Activated naive CD4-positive, alpha-beta T cell treated with anti-CD3 and anti-CD28 coated beads, Interleukin-2, amount 10 ng/mL, durations not matched to agents 7 days and 5 days (primary cell): ENCODE measurements at regions not wholly inside any gene's neighbourhood (a gene's known extent, or its start where the extent isn't known, plus 50 kb on each side); places are given as distances from the start of the nearest gene placed in this dataset.

Experiments used
- CTCF ChIA-PET: fragments of 350-600 bp; sonication (Branson Sonifier 250); formaldehyde crosslinking; loops from one replicate; lab custom pipeline; 2021; ENCODE audit warnings: antibody characterized with exemption; lab: Charles Lee
- DNase-seq: peaks from one replicate; pipeline ENCODE4 v3.0.0-alpha.2; 2020
- H3K27ac Mint-ChIP-seq: one replicate; pipeline ENCODE4 v1.8.0; 2021; ENCODE audit warnings: mild to moderate bottlenecking, moderate library complexity, mixed read lengths
- H3K27me3 Mint-ChIP-seq: one replicate; pipeline ENCODE4 v1.8.0; 2021; ENCODE audit warnings: mild to moderate bottlenecking, mixed read lengths
- H3K36me3 Mint-ChIP-seq: one replicate; pipeline ENCODE4 v1.8.0; 2021; ENCODE audit warnings: mixed read lengths
- H3K4me1 Mint-ChIP-seq: one replicate; pipeline ENCODE4 v1.8.0; 2021; ENCODE audit warnings: mixed read lengths
- H3K4me3 Mint-ChIP-seq: one replicate; pipeline ENCODE4 v1.8.0; 2021; ENCODE audit warnings: mild to moderate bottlenecking, moderate library complexity, mixed read lengths
- H3K9me3 Mint-ChIP-seq: one replicate; pipeline ENCODE4 v1.8.0; 2021; ENCODE audit warnings: mixed read lengths

DNA sequence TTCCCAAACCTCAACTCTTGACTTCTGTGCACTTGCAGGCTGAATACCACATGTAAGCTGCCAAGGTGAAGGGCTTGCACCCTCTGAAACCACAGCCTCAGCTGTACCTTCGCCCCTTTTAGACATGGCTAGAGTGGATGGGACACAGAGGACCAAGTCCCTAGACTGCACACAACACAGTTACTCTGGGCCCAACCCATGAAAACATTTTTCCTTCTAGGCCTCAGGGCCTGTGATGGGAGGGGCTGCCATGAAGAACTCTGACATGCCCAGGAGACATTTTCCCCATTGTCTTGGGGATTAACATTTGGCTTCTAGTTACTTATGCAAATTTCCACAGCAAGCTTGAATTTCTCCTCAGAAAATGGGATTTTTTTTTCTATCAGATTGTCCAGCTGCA lies 331.0 kb upstream of the RGMB start:
- Mint-ChIP-seq H3K36me3 (no peaks in the 10 kb centered on the region), H3K27me3 (no peaks in the 10 kb centered on the region), H3K9me3 (peaks cover 15% of the 10 kb centered on the region), H3K4me3 (no peak overlapping the region), H3K27ac (no peak overlapping the region), H3K4me1 (no peaks in the 10 kb centered on the region)
- no peak for DNase-seq
- CTCF ChIA-PET = no interaction called here

DNA sequence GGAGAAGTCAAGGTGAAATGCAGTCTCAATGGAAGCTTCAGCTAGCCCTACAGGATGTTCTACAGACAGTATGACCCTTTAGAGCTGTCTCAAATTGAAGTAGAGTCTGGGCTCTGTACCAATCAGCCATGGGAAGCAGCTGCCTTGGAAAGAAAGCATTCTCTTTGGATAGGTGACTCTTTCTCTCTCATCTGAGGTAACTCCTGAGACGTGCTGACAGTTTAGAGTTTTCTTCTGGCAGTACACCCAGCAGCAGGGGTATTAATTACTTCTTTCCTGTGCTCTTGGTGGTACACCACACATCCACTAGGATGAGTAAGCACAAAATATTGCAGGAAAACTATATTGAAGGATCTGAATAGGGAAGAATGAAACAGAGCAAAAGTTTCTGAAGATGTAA lies 329.6 kb upstream of the RGMB start:
- DNase-seq = no peak
- no peak overlapping the region for H3K27ac Mint-ChIP-seq
- H3K4me1 Mint-ChIP-seq = no peaks in the 10 kb centered on the region
- CTCF ChIA-PET = no interaction called here
- H3K9me3 Mint-ChIP-seq = peaks cover 15% of the 10 kb centered on the region
- H3K27me3 Mint-ChIP-seq = no peaks in the 10 kb centered on the region
- no peaks in the 10 kb centered on the region for H3K36me3 Mint-ChIP-seq
- H3K4me3 Mint-ChIP-seq = no peak overlapping the region

DNA sequence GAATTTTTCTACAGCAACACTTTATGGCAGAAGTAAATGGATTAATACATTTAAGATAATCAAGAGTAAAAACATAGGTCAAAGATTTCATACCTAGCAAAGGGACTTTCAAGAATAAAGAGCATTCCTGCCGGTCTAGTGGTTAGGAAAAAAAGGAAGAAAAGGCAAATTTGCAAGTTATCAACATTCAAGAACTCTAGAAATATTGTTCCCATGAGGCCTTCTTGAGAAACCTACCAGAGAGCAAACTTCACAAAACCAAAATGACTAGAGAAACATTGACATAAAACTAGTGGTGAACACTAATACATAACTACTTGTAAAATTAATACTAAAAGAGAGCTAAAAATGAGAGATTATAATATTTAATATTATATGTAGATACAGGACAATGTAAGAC lies 320.2 kb upstream of the RGMB start:
- no peak overlapping the region for H3K4me3 Mint-ChIP-seq
- no peaks in the 10 kb centered on the region for H3K9me3 Mint-ChIP-seq
- no peak for DNase-seq
- no peak overlapping the region for H3K27ac Mint-ChIP-seq
- no peaks in the 10 kb centered on the region for H3K27me3 Mint-ChIP-seq
- H3K36me3 Mint-ChIP-seq = no peaks in the 10 kb centered on the region
- no peaks in the 10 kb centered on the region for H3K4me1 Mint-ChIP-seq
- CTCF ChIA-PET = interaction anchor here (1.5 kb wide), 1 partner anchor 315 kb away, joined by 3 read pairs; no protein-coding TSS in a partner anchor

DNA sequence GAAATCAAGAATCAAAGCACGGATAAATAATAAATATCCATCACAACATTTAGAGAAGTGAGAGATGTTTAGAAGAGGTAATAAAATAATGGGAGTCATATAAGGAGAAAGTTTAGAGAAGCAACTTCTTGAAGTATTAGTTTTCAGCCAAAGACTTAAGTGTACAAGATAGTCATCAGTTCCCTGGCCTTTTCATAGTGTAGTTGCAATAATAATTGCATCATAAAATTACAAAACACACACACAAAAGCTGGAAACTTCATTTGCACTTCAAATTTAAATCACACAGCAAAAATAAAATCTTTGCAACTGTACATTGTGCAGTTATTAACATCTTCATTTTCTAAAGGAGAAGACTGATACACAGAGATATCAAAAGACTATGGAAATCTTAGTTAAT lies 319.1 kb upstream of the RGMB start:
- DNase-seq = no peak
- Mint-ChIP-seq H3K27ac (no peak overlapping the region), H3K4me3 (no peak overlapping the region), H3K4me1 (no peaks in the 10 kb centered on the region), H3K27me3 (no peaks in the 10 kb centered on the region), H3K36me3 (no peaks in the 10 kb centered on the region), H3K9me3 (no peaks in the 10 kb centered on the region)
- CTCF ChIA-PET = interaction anchor here (1.5 kb wide), 1 partner anchor 314 kb away, joined by 3 read pairs; no protein-coding TSS in a partner anchor

DNA sequence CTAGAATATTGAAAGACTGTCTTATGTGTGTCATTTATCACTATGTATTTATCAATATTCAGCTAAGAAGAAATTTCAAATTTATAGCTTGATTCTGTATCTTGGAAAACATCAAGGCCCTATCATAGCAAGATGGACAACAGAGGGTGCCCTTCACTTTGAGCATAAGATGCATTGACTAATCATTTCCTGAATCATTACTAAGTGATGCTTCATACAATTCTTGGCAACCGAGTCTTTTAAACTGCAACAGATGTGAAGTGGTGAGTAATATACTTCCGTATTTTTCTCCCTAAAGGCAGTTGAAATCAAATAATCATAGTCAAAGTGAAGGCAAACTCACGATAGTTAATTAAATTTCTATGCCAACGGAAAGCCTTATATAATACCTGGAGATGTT lies 318.6 kb upstream of the RGMB start:
- H3K27ac Mint-ChIP-seq = no peak overlapping the region
- no peaks in the 10 kb centered on the region for H3K4me1 Mint-ChIP-seq
- H3K27me3 Mint-ChIP-seq = no peaks in the 10 kb centered on the region
- no peaks in the 10 kb centered on the region for H3K9me3 Mint-ChIP-seq
- CTCF ChIA-PET = no interaction called here
- no peak for DNase-seq
- H3K36me3 Mint-ChIP-seq = no peaks in the 10 kb centered on the region
- H3K4me3 Mint-ChIP-seq = no peak overlapping the region

DNA sequence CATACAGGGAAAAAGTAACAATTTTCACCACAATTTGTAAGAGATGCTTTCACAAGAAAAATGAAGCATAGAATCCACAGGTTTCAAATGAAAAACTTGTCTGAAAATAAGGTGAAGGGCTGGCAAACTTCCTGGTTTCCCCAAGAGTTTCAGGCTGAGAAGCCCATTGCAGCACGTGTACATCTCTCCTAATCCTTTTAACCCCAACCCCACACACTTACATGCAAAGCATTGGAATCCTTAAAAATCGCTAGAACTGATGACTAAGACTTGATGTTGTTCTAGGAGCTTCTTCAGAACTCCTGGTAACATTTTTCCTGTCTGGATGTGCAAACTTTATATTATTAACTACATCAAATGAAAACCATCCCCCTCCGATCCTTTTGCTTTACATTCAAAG lies 317.8 kb upstream of the RGMB start:
- Mint-ChIP-seq H3K27me3 (no peaks in the 10 kb centered on the region), H3K4me1 (no peaks in the 10 kb centered on the region), H3K9me3 (no peaks in the 10 kb centered on the region), H3K27ac (no peak overlapping the region), H3K4me3 (no peak overlapping the region), H3K36me3 (no peaks in the 10 kb centered on the region)
- CTCF ChIA-PET = no interaction called here
- no peak for DNase-seq

DNA sequence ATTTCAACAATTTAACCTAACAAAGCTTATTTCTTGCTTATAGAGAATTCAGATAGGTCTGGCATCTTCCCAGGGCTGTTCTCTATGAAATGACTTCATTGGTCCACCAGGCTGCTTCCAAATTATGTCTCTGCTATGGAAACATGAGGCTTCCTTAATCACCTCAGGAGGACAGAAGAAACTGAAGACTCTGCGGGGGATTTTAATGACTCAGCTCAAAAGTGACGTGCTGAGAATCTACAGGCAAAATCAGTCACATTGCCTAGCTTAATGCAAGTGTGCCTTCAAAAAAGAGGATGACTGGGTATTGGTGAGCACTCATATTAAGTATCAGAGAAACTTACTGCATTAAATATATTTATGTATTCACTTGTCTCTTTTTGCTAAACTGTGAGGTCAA lies 315.5 kb upstream of the RGMB start:
- no peak overlapping the region for H3K27ac Mint-ChIP-seq
- H3K9me3 Mint-ChIP-seq = no peaks in the 10 kb centered on the region
- H3K36me3 Mint-ChIP-seq = no peaks in the 10 kb centered on the region
- DNase-seq = no peak
- H3K27me3 Mint-ChIP-seq = no peaks in the 10 kb centered on the region
- CTCF ChIA-PET = no interaction called here
- no peaks in the 10 kb centered on the region for H3K4me1 Mint-ChIP-seq
- no peak overlapping the region for H3K4me3 Mint-ChIP-seq

DNA sequence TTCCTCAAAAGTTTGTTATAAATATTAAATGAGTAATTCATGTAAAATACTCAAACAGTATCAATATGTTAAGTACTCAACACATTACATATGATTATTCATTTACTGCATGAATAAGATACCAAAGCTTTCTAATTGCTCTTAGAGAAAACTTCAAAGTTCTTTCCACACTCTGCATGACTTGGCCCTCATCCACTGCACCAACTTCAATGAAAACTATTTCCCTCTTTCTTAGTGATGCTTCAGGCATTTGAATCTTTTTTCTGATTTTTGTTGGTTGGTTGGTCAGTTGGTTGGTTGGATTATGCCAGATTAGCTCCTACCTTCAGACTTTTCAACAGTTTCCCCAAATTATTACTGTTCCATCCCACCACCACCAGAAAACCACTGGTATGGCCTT lies 314.7 kb upstream of the RGMB start:
- CTCF ChIA-PET = no interaction called here
- H3K27ac Mint-ChIP-seq = no peak overlapping the region
- H3K36me3 Mint-ChIP-seq = no peaks in the 10 kb centered on the region
- no peak for DNase-seq
- H3K4me1 Mint-ChIP-seq = no peaks in the 10 kb centered on the region
- H3K27me3 Mint-ChIP-seq = no peaks in the 10 kb centered on the region
- H3K4me3 Mint-ChIP-seq = no peak overlapping the region
- H3K9me3 Mint-ChIP-seq = no peaks in the 10 kb centered on the region

DNA sequence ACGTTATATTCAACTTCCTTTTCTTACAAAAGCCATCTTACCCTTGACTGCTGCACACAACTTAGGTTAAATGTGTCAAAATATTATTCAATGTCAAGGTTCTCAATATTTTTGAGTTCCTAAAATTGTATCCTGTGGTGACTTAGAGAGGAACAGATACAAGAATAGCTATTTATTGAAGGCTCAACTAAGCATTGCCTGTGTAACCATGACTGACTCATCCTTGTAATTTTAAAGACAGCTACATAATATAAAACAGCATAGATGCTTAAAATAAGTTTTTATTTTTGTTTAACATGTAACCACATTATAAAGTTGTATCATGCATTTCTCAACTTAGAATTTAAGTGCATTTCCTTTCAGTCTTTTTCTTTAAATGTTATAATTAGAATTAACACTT lies 312.9 kb upstream of the RGMB start:
- Mint-ChIP-seq H3K9me3 (no peaks in the 10 kb centered on the region), H3K27me3 (no peaks in the 10 kb centered on the region), H3K4me3 (no peak overlapping the region), H3K36me3 (no peaks in the 10 kb centered on the region), H3K4me1 (no peaks in the 10 kb centered on the region), H3K27ac (no peak overlapping the region)
- CTCF ChIA-PET = no interaction called here
- no peak for DNase-seq

DNA sequence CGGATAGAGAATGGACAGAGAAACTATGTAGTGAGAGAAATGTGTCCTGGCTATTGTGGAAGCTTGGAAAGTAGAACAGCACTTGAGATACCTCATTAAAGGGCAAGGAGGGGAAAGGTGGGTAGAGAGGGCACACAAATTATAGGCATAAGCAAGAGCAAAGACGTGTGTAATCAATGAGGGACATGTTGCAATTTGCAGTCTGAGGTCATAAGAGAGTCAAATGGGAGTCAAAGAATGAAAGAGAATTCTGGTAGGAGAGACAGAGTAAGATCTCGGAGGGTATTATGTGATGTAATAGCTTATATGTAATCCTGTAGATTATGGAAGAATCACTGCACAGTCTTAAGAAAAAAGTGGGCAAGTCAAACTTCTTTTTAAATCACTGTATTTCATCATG lies 312.0 kb upstream of the RGMB start:
- H3K9me3 Mint-ChIP-seq = no peaks in the 10 kb centered on the region
- no peak overlapping the region for H3K4me3 Mint-ChIP-seq
- H3K27me3 Mint-ChIP-seq = no peaks in the 10 kb centered on the region
- no peaks in the 10 kb centered on the region for H3K4me1 Mint-ChIP-seq
- no peak for DNase-seq
- CTCF ChIA-PET = no interaction called here
- H3K36me3 Mint-ChIP-seq = no peaks in the 10 kb centered on the region
- H3K27ac Mint-ChIP-seq = no peak overlapping the region

DNA sequence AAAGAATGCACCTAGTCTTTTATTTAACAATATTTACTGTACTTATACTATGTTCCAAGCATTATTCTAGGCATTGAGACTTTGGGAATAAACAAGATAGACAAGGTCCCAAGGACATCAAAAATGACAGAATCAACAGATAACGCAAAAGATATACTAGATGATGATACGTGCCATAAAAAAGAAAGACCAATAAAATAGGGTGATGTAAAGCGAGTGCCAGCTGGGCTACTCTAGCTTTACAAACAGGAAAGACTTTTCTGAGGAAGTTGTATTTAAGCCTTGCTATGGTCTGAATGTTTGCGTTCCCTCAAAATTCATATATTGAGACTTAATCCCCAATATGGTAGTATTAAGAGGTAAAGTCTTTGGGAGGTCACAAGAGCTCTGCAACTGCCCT lies 310.2 kb upstream of the RGMB start:
- Mint-ChIP-seq H3K9me3 (no peaks in the 10 kb centered on the region), H3K27ac (no peak overlapping the region), H3K27me3 (no peaks in the 10 kb centered on the region), H3K4me1 (no peaks in the 10 kb centered on the region), H3K36me3 (no peaks in the 10 kb centered on the region), H3K4me3 (no peak overlapping the region)
- CTCF ChIA-PET = no interaction called here
- DNase-seq = no peak

DNA sequence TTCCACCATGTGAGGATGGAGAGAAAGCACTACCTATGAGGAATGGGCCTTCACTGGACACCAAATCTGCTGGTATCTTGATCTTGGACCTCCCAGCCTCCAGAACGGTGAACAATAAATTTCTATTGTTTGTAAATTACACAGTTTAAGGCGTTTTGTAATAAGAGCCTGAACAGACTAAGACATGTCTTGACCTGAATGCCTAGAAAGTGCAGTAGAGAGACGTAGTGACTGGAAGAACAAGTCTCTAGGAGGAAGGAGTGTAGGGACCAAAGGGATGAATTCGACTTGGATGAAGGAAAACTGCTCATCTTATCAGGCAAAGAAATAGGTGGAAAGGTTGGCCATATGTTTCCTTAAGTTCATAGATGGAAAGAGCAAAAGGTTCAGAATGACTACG lies 309.8 kb upstream of the RGMB start:
- Mint-ChIP-seq H3K27ac (no peak overlapping the region), H3K4me3 (no peak overlapping the region), H3K4me1 (no peaks in the 10 kb centered on the region), H3K36me3 (no peaks in the 10 kb centered on the region), H3K9me3 (no peaks in the 10 kb centered on the region), H3K27me3 (no peaks in the 10 kb centered on the region)
- CTCF ChIA-PET = no interaction called here
- no peak for DNase-seq

DNA sequence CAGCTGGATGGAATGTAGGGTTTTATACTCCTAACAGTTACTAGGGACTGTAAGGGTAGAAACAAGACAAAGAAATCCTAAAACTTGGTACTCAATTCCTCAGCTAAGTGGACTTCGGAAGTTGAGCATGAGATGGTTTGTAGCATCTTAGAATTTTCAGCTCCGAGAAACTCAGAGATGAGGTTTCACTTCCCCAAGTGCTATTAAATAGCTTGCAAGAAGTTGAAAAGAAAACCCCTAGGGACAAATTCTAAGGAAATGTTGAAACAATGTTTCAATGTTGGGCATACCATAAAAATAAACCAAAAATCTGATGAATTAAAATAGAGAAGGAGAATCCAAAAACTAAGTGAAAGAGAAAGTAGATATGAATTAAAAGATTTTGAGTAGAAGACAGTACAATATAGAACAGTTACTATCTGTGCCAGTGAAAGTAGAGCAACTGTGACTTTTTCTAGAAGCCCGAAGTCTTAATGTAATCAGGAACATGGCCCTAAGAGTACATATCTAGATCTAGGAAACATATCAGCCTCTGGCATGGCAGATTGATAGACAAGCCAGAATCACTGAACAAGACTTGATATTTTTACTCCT lies 308.6 kb upstream of the RGMB start:
- Mint-ChIP-seq H3K27me3 (no peaks in the 10 kb centered on the region), H3K36me3 (no peaks in the 10 kb centered on the region), H3K27ac (no peak overlapping the region), H3K4me3 (no peak overlapping the region), H3K4me1 (no peaks in the 10 kb centered on the region), H3K9me3 (no peaks in the 10 kb centered on the region)
- no peak for DNase-seq
- CTCF ChIA-PET = no interaction called here

DNA sequence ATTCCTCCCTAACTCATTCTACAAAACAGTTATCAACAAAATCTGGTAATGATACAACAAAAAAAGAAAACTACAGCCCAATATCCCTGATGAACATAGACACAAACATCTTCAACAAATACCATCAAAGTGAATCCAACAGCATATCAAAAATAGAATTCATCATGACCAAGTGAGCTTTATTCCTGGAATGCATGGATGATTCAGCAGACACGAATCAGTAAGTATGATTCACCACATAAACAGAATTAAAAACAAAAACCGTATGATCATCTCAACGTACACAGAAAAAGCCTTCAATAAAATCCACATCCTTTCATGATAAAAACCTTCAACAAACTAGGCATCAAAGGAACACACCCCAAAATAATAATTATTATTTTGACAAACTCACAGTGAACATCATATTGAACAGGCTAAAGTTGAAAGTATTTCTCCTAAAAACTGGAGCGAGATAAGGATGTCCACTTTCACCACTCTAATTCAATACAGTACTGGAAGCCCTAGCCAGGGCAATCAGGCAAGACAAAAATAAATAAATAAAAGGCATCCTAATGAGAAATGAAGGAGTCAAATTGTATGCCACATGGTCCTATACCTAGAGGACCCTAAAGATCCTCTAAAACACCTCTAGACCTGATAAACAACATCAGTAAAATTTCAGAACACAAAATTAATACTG lies 305.1 kb upstream of the RGMB start:
- CTCF ChIA-PET = no interaction called here
- H3K27me3 Mint-ChIP-seq = no peaks in the 10 kb centered on the region
- H3K4me3 Mint-ChIP-seq = no peak overlapping the region
- no peaks in the 10 kb centered on the region for H3K36me3 Mint-ChIP-seq
- no peak for DNase-seq
- H3K27ac Mint-ChIP-seq = no peak overlapping the region
- no peaks in the 10 kb centered on the region for H3K9me3 Mint-ChIP-seq
- no peaks in the 10 kb centered on the region for H3K4me1 Mint-ChIP-seq

DNA sequence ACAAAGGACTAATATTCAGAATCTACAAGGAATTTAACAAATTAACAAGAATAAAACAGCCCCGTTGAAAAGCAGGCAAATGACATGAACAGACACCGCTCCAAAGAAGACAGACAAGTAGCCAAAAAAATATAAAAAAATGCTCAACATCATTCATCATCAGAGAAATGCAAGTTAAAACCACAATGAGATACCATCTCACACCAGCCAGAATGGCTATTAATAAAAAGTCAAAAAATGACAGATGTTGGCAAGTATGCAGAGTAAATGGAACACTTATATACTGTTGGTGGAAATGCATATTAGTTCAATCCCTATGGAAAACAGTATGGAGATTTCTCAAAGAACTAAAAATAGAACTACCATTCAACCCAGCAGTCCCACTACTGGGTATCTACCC lies 302.7 kb upstream of the RGMB start:
- CTCF ChIA-PET = no interaction called here
- Mint-ChIP-seq H3K27me3 (peaks cover 4% of the 10 kb centered on the region), H3K27ac (no peak overlapping the region), H3K4me1 (no peaks in the 10 kb centered on the region), H3K36me3 (no peaks in the 10 kb centered on the region), H3K4me3 (no peak overlapping the region), H3K9me3 (no peaks in the 10 kb centered on the region)
- DNase-seq = no peak
